Testis (tissue), 2 donors: ENCODE measurements at regions not wholly inside any gene's neighbourhood (a gene's known extent, or its start where the extent isn't known, plus 50 kb on each side); places are given as distances from the start of the nearest gene placed in this dataset.

Experiments used
- DNase-seq: peaks from one replicate; pipeline ENCODE4 v3.0.0-alpha.2; 2019
- H3K27ac ChIP-seq, 2 donors: fragments of 200-600 bp; sonication (generic); one replicate each; pipeline ENCODE4 v1.5.1; 2019
- H3K27me3 ChIP-seq: fragments of 200-600 bp; sonication (generic); one replicate; pipeline ENCODE4 v1.5.1; 2019
- H3K36me3 ChIP-seq: fragments of 200-600 bp; sonication (generic); one replicate; pipeline ENCODE4 v1.5.1; 2017; ENCODE audit warnings: low read depth; ENCODE audit errors: missing control alignments
- H3K4me1 ChIP-seq: fragments of 200-600 bp; sonication (generic); one replicate; pipeline ENCODE4 v1.5.1; 2019
- H3K4me3 ChIP-seq, 2 donors: fragments of 200-600 bp; sonication (generic); one replicate each; pipeline ENCODE4 v1.5.1; 2017 to 2019
- H3K9me3 ChIP-seq: fragments of 200-600 bp; sonication (generic); one replicate; pipeline ENCODE4 v1.5.1; 2017
- CTCF ChIP-seq, 3 experiments: fragments of 450-650 bp in 2 of 3; fragments of 200-600 bp in 1 of 3; sonication (generic) in 1 of 3; IDR thresholded peaks; one replicate each; pipeline ENCODE4 v1.5.1; 2016 to 2019; ENCODE audit warnings: antibody characterized with exemption in 3 of 3, mild to moderate bottlenecking in 2 of 3, moderate library complexity in 1 of 3
- POLR2A ChIP-seq: fragments of 450-650 bp; IDR thresholded peaks from one replicate; pipeline ENCODE4 v1.6.1; 2017; ENCODE audit warnings: antibody characterized with exemption, mild to moderate bottlenecking, moderate library complexity
- WGBS, 2 donors: methylation state at CpG; one replicate each; pipeline ENCODE4 v1.1.5; 2018; 5-methylcytosine and 5-hydroxymethylcytosine counted together
- intact Hi-C: fragments of 100-400 bp; cut with DNase I; formaldehyde crosslinking; loops from one replicate; pipeline ENCODE4 v1.15.1; 2023; ENCODE audit warnings: low total_unique reads

- H3K36me3 ChIP-seq, result no peaks in the 10 kb centered on the region
- no peak overlapping the region for H3K4me3 ChIP-seq
- TF ChIP-seq POLR2A, result no peak
- TF ChIP-seq CTCF (IDR thresholded peaks at IDR 0.05), result peak in 2 of 3 experiments; percentile 38 to 61
- intact Hi-C loops, result no loop called here
- peak; percentile 61 for DNase-seq
- H3K27me3 ChIP-seq, result no peaks in the 10 kb centered on the region
- 26 to 43% methylated on average over 3 to 4 of the region's 4 CpGs for WGBS, 2 donors
- no peaks in the 10 kb centered on the region for H3K9me3 ChIP-seq
- H3K4me1 ChIP-seq, result no peaks in the 10 kb centered on the region
- H3K27ac ChIP-seq, result no peak overlapping the region
These were observed 485.3 kb upstream of the PTBP2 start for GRCh38 chr1:96236156-96236739.

- H3K9me3 ChIP-seq, result no peaks in the 10 kb centered on the region
- no peak for TF ChIP-seq CTCF (IDR thresholded peaks at IDR 0.05)
- no peak for TF ChIP-seq POLR2A
- DNase-seq, result no peak
- WGBS, 2 donors, result 59 to 69% methylated on average over 4 of the region's 4 CpGs
- intact Hi-C loops, result no loop called here
- H3K27me3 ChIP-seq, result no peaks in the 10 kb centered on the region
- no peaks in the 10 kb centered on the region for H3K36me3 ChIP-seq
- H3K27ac ChIP-seq, result no peak overlapping the region
- H3K4me1 ChIP-seq, result no peaks in the 10 kb centered on the region
- H3K4me3 ChIP-seq, result no peak overlapping the region
These were observed 483.2 kb upstream of the PTBP2 start for GRCh38 chr1:96238426-96238825.

GRCh38 chr1:96240438-96240837 is 481.1 kb upstream of the PTBP2 start:
- Histone ChIP-seq H3K36me3 (no peaks in the 10 kb centered on the region), H3K27ac (no peak overlapping the region)

GRCh38 chr1:96253246-96254035 is 468.1 kb upstream of the PTBP2 start:
- 64 to 71% methylated on average over 4 of the region's 4 CpGs for WGBS, 2 donors
- Histone ChIP-seq H3K27ac (no peak overlapping the region), H3K4me1 (no peaks in the 10 kb centered on the region), H3K9me3 (no peaks in the 10 kb centered on the region), H3K27me3 (no peaks in the 10 kb centered on the region), H3K4me3 (no peak overlapping the region), H3K36me3 (no peaks in the 10 kb centered on the region)
- intact Hi-C loops, result no loop called here
- TF ChIP-seq POLR2A (no peak), CTCF (IDR thresholded peaks at IDR 0.05) (no peak)
- no peak for DNase-seq

More at GRCh38 chr1:96240438-96240837, 481.1 kb upstream of the PTBP2 start:
- Histone ChIP-seq H3K4me1 (no peaks in the 10 kb centered on the region), H3K4me3 (no peak overlapping the region), H3K9me3 (no peaks in the 10 kb centered on the region), H3K27me3 (no peaks in the 10 kb centered on the region)
- intact Hi-C loops, result no loop called here
- TF ChIP-seq CTCF (IDR thresholded peaks at IDR 0.05) (no peak), POLR2A (no peak)
- DNase-seq, result no peak
